Hippocampal formation (tissue), 2 donors: ENCODE measurements at regions not wholly inside any gene's neighbourhood (a gene's known extent, or its start where the extent isn't known, plus 50 kb on each side); places are given as distances from the start of the nearest gene placed in this dataset.

Source experiments
- DNase-seq, 2 donors: peaks; one replicate each; lab custom pipeline; 2025; lab: John Stamatoyannopoulos, UW

- no peak for DNase-seq
Observed at GRCh38 chr21:38659936-38660332, 145.8 kb upstream of the ETS2 start.

GRCh38 chr21:38660333-38661196, 145.2 kb upstream of the ETS2 start:
- DNase-seq, result no peak

DNA sequence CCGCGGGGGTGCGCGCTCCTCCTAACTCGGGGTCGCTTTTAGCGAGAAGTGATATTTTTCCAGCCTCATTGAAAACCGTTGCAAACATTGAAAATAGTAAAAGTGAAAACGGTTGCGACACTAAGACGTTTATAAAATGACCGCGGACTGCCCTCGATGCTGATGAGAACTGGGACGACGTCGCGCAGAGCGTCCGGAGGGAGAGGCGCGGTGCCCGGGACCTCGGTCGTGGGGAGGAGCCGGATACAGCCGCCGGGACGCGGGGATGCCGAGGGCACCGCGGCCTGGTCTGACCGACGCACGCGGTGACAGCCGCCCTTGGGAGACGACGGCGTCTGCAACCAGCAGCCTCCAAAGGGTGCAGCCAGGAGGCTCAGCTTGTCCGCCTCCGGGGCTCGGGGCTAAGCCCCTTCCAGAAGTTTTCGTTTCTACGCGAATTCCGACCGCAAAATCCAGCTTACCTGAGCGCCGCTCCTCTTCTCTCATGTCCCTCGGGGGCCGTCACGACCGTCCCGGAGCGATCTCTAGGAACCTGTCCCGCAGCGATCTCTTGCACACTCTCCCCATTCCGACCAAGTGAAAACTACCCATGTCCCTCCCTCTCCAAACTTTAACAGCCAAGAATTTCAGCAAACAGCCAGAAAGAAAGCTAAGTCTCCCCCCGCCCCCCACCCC, 144.4 kb upstream of the ETS2 start:
- no peak for DNase-seq

DNA sequence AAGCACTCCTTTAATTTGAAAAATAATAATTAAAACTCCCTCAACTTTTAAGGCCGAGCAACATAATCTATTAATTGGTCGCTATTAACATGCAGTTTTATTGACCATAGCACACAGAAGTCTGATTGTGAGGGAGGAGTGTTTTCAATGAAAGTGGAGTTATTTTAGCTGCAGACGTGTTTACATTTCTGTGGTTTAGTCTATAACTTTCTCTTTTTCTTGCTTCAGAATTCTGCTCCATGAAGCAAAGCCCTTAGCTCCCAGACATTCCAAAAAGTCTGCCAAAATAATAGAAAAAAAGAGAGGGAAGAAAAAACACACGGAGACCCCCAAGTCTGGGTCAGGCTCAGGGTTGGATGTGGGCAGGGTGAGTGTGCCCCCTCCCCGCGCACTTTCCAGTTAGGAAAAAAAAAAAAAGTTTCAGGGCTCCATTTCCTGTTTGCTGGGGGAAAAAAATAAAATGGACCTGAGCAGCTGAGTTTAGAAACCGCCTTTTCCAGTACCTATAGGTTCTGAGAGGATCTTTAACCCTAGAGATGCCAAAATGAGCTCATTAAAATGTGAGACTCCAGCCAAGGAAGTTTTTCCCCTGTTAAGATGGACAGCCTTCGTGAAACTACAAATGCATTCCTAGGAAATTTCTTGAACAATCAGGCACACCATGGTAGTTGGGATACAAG, 143.7 kb upstream of the ETS2 start:
- no peak for DNase-seq

DNA sequence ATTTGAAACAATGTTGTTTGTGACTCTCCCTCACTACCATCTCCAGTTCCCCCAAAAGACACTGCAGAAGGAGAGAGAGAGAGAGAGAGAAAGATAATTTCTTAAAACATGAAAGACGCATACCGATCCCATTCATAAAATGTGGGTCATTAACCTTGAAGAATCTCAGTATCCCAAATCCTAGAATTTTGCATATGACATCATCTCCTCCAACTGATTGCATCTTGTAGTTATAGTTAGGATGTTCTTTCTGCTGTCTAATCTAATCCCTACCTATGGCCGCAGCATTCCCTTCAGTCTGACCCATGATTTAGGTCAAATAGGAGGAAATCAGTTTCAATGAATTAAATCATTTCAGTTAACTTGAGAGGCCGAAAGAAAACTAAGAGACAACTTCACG, 142.4 kb upstream of the ETS2 start:
- DNase-seq, result no peak

DNA sequence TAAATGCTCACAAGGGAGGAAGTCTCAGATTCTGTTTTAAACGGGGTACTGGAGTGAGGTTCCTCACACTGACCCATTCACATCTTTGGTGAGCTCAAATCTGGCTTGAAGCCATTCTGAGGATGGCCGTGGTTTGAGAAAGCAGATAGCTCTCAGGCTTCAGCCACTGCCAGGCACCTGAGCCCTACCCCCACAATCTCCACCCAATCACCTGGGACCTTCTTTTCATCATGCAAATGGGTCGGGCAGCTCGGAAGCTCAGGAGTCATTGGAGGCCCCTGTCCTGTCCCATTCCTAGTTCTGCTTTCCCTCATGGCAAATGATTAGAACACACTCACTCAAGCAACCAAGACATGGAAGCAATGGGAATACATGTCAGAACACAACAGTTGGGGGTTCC, 141.4 kb upstream of the ETS2 start:
- DNase-seq, result no peak

- no peak for DNase-seq
Observed at GRCh38 chr21:38664841-38665240, 140.9 kb upstream of the ETS2 start.

GRCh38 chr21:38667291-38667870, 138.3 kb upstream of the ETS2 start:
- no peak for DNase-seq

DNA sequence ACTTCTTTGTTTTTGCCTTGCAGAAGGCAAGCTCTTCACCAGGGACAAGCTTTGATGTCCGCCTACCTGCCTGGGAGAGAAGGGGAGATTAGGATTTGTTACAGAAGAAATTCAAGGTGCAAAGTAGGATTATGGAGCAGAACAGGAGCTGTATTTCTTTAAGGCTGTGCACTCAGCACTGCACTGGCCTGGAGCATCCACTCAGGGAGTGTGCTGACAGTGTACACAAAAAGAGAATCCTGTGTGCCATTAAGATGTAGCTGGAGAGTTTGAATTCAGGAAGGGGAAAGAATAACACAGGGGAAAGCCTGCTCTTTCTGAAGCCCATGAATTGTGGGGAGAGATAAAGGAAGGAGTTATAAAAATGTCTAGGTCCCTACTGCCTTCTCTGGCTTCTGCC, 137.7 kb upstream of the ETS2 start:
- DNase-seq, result no peak

- DNase-seq, result no peak
Observed at GRCh38 chr21:38668541-38668940, 137.2 kb upstream of the ETS2 start.

GRCh38 chr21:38669186-38669585, 136.5 kb upstream of the ETS2 start:
- DNase-seq, result peak in 1 of 2 donors; percentile 9

- no peak for DNase-seq
Observed at GRCh38 chr21:38670861-38671260, 134.9 kb upstream of the ETS2 start.

DNA sequence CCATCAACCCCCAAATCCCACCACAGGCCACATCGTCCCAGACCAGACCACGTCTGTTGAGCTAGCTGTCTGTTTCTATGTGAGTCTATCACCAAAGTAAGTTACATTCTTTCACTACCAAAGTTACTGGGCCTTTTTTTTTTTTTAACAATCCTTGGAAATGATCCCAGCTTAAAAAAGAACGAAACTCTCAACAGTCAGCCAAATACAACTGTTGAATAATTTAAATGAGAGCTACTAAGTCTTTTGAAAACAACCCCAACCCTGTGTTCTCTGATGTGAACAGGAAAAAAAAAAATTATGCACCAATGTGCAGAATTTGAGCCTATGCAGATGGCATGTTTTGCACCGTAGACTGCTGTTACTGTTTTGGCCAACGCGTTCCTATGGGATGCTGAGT, 134.0 kb upstream of the ETS2 start:
- DNase-seq, result peak in 1 of 2 donors; percentile 5

GRCh38 chr21:38675182-38675824, 130.4 kb upstream of the ETS2 start:
- no peak for DNase-seq

GRCh38 chr21:38678827-38679226, 126.9 kb upstream of the ETS2 start:
- no peak for DNase-seq

GRCh38 chr21:38679534-38679933, 126.2 kb upstream of the ETS2 start:
- no peak for DNase-seq

GRCh38 chr21:38680401-38680800, 125.3 kb upstream of the ETS2 start:
- no peak for DNase-seq

DNA sequence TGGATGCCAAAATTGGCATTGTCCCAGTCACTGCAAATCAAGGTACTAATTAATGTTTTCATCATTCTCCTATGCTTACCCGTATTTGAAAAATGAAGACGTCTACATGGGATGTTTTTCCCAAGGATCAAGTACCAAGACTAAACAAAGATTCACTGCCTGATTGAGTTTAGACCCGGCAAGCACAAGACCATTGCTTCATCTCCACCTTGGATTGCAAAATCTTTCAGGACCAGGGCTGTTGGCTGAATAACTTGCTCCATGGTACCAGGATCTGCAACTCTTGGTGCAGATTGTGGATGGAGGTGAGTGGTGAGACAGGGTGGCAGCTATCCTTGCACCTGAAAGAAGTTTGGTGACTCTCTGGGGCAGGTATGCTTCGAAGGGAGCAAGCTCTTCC, 122.5 kb upstream of the ETS2 start:
- no peak for DNase-seq

- DNase-seq, result no peak
Observed at GRCh38 chr21:38688068-38688467, 117.7 kb upstream of the ETS2 start.

DNA sequence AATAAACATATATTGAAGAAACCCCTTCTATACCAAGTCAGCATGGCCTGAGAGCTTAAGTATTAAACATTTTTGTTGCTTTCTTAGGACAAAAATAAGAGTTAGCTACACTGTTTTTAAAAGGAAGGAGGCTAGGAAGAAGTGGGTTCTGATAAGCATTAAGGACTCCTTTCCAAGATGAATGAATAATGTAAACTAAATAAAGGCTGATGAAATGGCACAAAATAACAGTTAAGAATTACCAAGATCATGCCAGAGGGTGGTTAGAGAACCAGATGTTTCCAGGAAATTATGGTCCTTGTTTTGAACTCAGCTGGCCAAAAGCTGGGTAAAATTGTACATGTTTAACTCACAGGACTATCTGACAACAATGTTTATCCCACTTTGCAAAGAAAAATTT, 114.1 kb upstream of the ETS2 start:
- no peak for DNase-seq

DNA sequence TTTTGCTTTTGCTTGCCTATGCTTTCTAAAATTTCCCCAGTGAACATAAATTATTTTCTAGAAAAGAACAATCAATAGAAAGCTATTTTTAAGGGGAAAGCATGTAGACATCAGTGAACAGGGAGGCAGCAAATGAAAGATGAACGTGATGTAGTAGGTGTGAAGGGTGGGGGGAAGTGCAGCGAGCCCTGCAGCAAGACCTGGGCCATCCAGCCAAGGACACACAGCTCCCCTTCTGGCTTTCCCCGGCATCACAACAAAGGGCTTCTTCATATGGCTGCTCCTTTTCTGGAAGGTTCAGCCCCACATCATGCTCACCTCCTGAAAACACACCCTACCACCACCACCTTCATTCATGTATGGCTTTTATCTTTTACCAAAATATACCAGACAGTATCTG, 109.2 kb upstream of the ETS2 start:
- DNase-seq, result no peak

DNA sequence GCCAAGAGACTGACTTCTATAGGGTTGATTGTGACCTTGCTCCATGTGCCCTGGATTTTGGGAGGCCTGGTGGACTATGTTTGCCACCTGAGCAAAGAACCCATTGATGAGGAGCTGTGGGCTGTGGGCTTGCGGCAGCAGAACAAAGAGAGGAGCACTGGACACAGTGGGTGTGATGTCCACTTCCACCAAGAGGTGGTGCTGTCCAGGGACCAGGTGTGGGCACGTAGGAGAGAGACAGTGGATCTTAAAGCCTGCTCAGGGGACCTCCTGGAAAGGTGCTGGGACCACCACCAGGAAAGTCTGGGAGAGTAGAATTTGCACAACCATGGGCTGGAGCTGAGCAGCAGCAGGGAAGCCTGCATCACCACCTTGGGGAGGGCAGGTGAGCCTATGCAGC, 106.7 kb upstream of the ETS2 start:
- DNase-seq, result no peak
